Peyer's patch (tissue), 4 donors: ENCODE measurements at regions not wholly inside any gene's neighbourhood (a gene's known extent, or its start where the extent isn't known, plus 50 kb on each side); places are given as distances from the start of the nearest gene placed in this dataset.

ENCODE experiments used
- DNase-seq, 3 donors: peaks; one replicate each; pipeline ENCODE4 v3.0.0-alpha.2; 2017 to 2019
- H3K27ac ChIP-seq, 4 donors: fragments of 200-600 bp; sonication (generic); one replicate each; pipeline ENCODE4 v1.5.1; 2016 to 2019
- H3K27me3 ChIP-seq, 2 donors: fragments of 200-600 bp; sonication (generic); one replicate each; pipeline ENCODE4 v1.5.1; 2019
- H3K36me3 ChIP-seq, 3 donors: fragments of 200-600 bp; sonication (generic); one replicate each; pipeline ENCODE4 v1.5.1; 2016 to 2019
- H3K4me1 ChIP-seq, 4 donors: fragments of 200-600 bp; sonication (generic); one replicate each; pipeline ENCODE4 v1.5.1; 2016 to 2019
- H3K4me3 ChIP-seq, 4 donors: fragments of 200-600 bp; sonication (generic); 1 replicate in 3 of 4; 2 replicates in 1 of 4; pipeline ENCODE4 v1.5.1; 2016 to 2019; ENCODE audit warnings: mild to moderate bottlenecking in 1 of 4
- H3K9me3 ChIP-seq, 4 donors: fragments of 200-600 bp; sonication (generic); one replicate each; pipeline ENCODE4 v1.5.1; 2016 to 2019; ENCODE audit warnings: mild to moderate bottlenecking in 1 of 4
- POLR2A ChIP-seq, 2 donors: fragments of 450-650 bp; IDR thresholded peaks; one replicate each; pipeline ENCODE4 v1.5.1; 2017; ENCODE audit warnings: antibody characterized with exemption in 2 of 2, mild to moderate bottlenecking in 2 of 2, moderate library complexity in 2 of 2
- TF ChIP-seq, protein P1 (sequence below), 6 experiments: fragments of 450-650 bp in 4 of 6; fragments of 200-600 bp in 2 of 6; sonication (generic) in 1 of 6; IDR thresholded peaks; one replicate each; pipeline ENCODE4 v1.5.1; 2017 to 2019; ENCODE audit warnings: antibody characterized with exemption in 6 of 6, mild to moderate bottlenecking in 3 of 6, moderate library complexity in 1 of 6

DNA sequence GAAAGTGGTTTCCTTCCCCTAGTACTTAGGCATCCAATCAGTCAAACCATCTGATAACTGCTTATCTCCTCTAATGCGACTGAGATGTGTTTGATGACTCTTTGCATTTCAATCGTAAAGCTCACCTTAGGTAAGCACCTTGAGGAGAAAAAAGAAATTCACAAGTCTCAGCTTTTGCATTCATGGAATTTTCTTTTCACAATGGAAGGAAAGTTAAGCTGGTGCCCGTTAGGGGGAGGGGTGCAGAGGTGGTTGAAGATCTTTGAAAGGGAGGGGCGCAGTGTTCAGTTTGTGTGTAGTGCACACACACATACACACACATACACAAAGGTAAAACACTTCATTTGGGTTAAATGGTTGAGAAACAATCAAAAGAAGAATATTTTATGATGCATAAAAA, 87.1 kb upstream of the SALL4 start:
- Histone ChIP-seq H3K9me3 (no peaks in the 10 kb centered on the region), H3K4me1 (no peaks in the 10 kb centered on the region), H3K27ac (no peak overlapping the region), H3K36me3 (no peaks in the 10 kb centered on the region), H3K4me3 (no peak overlapping the region), H3K27me3 (no peaks in the 10 kb centered on the region)
- DNase-seq, result no peak
- TF ChIP-seq POLR2A (IDR thresholded peaks at IDR 0.05), result no peak
- TF ChIP-seq, protein P1, sequence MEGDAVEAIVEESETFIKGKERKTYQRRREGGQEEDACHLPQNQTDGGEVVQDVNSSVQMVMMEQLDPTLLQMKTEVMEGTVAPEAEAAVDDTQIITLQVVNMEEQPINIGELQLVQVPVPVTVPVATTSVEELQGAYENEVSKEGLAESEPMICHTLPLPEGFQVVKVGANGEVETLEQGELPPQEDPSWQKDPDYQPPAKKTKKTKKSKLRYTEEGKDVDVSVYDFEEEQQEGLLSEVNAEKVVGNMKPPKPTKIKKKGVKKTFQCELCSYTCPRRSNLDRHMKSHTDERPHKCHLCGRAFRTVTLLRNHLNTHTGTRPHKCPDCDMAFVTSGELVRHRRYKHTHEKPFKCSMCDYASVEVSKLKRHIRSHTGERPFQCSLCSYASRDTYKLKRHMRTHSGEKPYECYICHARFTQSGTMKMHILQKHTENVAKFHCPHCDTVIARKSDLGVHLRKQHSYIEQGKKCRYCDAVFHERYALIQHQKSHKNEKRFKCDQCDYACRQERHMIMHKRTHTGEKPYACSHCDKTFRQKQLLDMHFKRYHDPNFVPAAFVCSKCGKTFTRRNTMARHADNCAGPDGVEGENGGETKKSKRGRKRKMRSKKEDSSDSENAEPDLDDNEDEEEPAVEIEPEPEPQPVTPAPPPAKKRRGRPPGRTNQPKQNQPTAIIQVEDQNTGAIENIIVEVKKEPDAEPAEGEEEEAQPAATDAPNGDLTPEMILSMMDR (IDR thresholded peaks at IDR 0.05), result no peak

DNA sequence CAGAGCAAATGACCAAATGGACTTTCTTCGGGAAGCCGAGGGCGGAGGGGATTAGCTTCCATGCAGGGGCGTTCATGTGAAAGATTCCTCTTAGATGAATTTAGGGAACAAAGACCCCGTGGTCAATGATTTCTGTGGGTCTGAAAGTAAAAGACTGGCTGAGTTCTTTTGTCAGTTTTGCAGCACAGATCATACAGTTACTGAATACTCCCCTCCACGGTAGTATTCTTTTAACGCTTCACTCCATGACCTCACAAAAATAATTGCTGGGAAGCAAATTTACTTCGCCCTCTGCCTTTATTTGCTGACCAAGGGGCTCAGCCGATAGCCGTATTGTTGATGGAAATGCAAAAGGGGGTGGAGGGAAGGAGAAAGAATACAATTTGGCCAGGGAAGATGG, 86.0 kb upstream of the SALL4 start:
- no peak for DNase-seq
- Histone ChIP-seq H3K36me3 (no peaks in the 10 kb centered on the region), H3K4me3 (no peak overlapping the region), H3K4me1 (no peaks in the 10 kb centered on the region), H3K9me3 (no peaks in the 10 kb centered on the region), H3K27ac (no peak overlapping the region), H3K27me3 (no peaks in the 10 kb centered on the region)
- no peak for TF ChIP-seq POLR2A (IDR thresholded peaks at IDR 0.05)
- TF ChIP-seq, protein P1 (IDR thresholded peaks at IDR 0.05), result no peak

DNA sequence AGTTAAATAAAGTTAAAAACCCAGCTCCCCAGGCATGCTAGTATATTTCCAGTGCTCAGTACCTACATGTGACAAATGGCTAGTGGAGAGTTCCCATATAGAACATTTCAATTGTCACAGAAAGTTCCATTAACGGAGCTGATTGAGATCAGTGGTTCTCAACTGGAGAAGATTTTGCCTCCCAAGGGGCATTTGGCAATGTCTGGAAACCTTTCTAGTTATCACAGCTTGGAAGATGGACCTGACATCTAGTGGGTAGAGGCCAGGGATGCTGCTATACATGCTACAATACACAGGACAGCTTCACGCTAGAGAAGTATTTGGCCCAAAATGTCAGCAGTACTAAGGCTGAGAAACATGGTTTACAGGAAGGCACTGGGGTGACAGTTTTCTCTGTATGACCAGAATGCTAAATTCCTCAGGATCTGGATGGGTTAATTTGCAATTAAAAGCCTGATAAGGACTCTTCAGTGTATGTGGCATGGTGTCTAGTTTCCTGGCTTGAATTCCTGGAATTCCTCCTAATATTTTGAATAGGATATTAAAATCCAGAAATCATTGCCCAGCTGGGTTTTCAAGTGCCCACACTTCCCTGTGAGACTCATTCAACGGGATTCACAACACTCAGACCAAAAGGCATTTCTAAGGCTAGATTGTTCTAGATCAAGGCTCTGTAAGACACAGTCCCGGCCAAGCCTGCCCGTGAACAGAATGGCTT, 84.7 kb upstream of the SALL4 start:
- no peaks in the 10 kb centered on the region for H3K36me3 ChIP-seq
- no peaks in the 10 kb centered on the region for H3K9me3 ChIP-seq
- H3K4me3 ChIP-seq, result no peak overlapping the region
- no peaks in the 10 kb centered on the region for H3K27me3 ChIP-seq
- no peaks in the 10 kb centered on the region for H3K4me1 ChIP-seq
- no peak overlapping the region for H3K27ac ChIP-seq
- no peak for DNase-seq
- TF ChIP-seq, protein P1 (IDR thresholded peaks at IDR 0.05), result no peak
- no peak for TF ChIP-seq POLR2A (IDR thresholded peaks at IDR 0.05)

DNA sequence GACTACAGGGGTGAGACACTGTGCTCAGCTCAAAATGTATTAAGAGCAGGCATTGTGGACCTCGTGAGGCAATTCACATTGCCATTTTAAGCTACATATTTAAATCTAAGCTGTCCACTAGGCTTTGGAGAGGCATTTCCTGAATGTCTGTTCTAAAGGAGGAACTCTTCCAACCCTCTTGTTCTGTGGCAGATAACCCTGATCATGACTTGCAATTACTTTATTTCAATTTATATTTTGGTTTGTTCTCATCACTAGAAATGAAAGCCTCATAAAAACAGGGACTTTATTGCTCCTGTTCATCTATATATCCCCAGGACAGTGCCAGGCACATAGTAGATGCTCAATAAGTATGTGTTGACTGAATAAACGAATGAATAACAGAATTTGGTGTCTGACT, 84.0 kb upstream of the SALL4 start:
- Histone ChIP-seq H3K36me3 (no peaks in the 10 kb centered on the region), H3K4me3 (no peak overlapping the region), H3K27me3 (no peaks in the 10 kb centered on the region), H3K4me1 (no peaks in the 10 kb centered on the region), H3K9me3 (no peaks in the 10 kb centered on the region), H3K27ac (no peak overlapping the region)
- TF ChIP-seq, protein P1 (IDR thresholded peaks at IDR 0.05), result no peak
- DNase-seq, result no peak

DNA sequence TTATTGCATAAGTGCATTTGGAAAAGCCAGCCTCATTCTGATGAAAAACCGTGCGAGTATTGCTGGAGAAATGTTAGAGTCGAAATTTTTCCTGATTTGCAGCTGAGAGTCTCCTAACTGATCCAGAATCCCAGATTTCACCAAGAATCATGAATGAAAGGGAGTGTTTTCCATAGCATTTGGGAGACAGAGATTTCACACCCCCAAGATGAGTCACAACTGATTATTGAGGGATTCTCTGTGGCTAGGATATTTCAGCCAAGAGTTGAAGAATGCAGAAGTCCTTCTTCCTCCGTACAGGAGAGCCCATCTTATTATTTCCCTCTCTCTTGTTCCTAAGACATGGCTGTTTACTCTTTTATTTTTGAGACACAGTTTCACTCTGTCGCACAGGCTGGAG, 82.2 kb upstream of the SALL4 start:
- no peak for DNase-seq
- Histone ChIP-seq H3K4me3 (no peak overlapping the region), H3K4me1 (no peaks in the 10 kb centered on the region), H3K36me3 (no peaks in the 10 kb centered on the region), H3K27me3 (no peaks in the 10 kb centered on the region), H3K27ac (no peak overlapping the region), H3K9me3 (no peaks in the 10 kb centered on the region)
- no peak for TF ChIP-seq POLR2A (IDR thresholded peaks at IDR 0.05)
- TF ChIP-seq, protein P1 (IDR thresholded peaks at IDR 0.05), result no peak

DNA sequence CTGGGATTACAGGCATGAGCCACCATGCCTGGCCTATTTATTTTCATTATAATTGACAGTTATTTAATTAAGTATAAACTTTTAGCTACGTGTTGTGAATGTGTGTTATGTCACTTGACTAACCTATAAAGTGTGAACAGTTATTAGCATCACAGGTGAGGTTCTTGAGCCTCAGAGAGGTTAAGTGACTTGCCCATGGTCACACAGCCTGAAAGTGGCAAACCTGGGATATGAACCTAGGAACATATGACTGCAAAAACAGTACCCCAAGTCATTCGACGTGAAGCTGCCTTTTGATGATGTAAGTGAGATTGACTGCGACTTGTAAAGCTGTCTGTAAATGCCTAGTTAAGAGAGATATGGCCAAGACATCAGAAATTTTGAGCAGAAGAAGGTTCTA, 77.9 kb upstream of the SALL4 start:
- no peaks in the 10 kb centered on the region for H3K36me3 ChIP-seq
- DNase-seq, result no peak
- H3K4me1 ChIP-seq, result no peaks in the 10 kb centered on the region
- H3K27me3 ChIP-seq, result no peaks in the 10 kb centered on the region
- H3K4me3 ChIP-seq, result no peak overlapping the region
- no peaks in the 10 kb centered on the region for H3K9me3 ChIP-seq
- no peak for TF ChIP-seq POLR2A (IDR thresholded peaks at IDR 0.05)
- TF ChIP-seq, protein P1 (IDR thresholded peaks at IDR 0.05), result no peak
- no peak overlapping the region for H3K27ac ChIP-seq
